ENCODE measurements at regions not wholly inside any gene's neighbourhood (a gene's known extent, or its start where the extent isn't known, plus 50 kb on each side); places are given as distances from the start of the nearest gene placed in this dataset.

GRCh38 chr19:28313633-28314032, 899.3 kb downstream of the UQCRFS1 start:
- TF ChIP-seq, protein P1, sequence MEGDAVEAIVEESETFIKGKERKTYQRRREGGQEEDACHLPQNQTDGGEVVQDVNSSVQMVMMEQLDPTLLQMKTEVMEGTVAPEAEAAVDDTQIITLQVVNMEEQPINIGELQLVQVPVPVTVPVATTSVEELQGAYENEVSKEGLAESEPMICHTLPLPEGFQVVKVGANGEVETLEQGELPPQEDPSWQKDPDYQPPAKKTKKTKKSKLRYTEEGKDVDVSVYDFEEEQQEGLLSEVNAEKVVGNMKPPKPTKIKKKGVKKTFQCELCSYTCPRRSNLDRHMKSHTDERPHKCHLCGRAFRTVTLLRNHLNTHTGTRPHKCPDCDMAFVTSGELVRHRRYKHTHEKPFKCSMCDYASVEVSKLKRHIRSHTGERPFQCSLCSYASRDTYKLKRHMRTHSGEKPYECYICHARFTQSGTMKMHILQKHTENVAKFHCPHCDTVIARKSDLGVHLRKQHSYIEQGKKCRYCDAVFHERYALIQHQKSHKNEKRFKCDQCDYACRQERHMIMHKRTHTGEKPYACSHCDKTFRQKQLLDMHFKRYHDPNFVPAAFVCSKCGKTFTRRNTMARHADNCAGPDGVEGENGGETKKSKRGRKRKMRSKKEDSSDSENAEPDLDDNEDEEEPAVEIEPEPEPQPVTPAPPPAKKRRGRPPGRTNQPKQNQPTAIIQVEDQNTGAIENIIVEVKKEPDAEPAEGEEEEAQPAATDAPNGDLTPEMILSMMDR (IDR thresholded peaks at IDR 0.05), result no peak
- TF ChIP-seq PRRX2 (CRISPR knock-in tag; IDR thresholded peaks at IDR 0.05) (no peak), MYBL2 (CRISPR knock-in tag; IDR thresholded peaks at IDR 0.05) (no peak), CREB1 (CRISPR knock-in tag; IDR thresholded peaks at IDR 0.05) (no peak), ATF2 (CRISPR knock-in tag; IDR thresholded peaks at IDR 0.05; ENCODE audit: borderline replicate concordance, low read depth) (no peak), ZNF232 (CRISPR knock-in tag; IDR thresholded peaks at IDR 0.05) (no peak), ZNF423 (CRISPR knock-in tag; IDR thresholded peaks at IDR 0.05) (no peak), FOXK1 (CRISPR knock-in tag; IDR thresholded peaks at IDR 0.05) (no peak), STAT6 (CRISPR knock-in tag; conservative IDR thresholded peaks at IDR 0.05; ENCODE audit: low read depth) (no peak), GRHL2 (CRISPR knock-in tag; IDR thresholded peaks at IDR 0.05; ENCODE audit: insufficient replicate concordance, severe bottlenecking) (no peak), TCF7 (CRISPR knock-in tag; IDR thresholded peaks at IDR 0.05; ENCODE audit: low read depth) (no peak)
- TF ChIP-seq, protein P2, sequence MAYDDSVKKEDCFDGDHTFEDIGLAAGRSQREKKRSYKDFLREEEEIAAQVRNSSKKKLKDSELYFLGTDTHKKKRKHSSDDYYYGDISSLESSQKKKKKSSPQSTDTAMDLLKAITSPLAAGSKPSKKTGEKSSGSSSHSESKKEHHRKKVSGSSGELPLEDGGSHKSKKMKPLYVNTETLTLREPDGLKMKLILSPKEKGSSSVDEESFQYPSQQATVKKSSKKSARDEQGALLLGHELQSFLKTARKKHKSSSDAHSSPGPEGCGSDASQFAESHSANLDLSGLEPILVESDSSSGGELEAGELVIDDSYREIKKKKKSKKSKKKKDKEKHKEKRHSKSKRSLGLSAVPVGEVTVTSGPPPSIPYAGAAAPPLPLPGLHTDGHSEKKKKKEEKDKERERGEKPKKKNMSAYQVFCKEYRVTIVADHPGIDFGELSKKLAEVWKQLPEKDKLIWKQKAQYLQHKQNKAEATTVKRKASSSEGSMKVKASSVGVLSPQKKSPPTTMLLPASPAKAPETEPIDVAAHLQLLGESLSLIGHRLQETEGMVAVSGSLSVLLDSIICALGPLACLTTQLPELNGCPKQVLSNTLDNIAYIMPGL (CRISPR knock-in tag; IDR thresholded peaks at IDR 0.05), result no peak
- DNase-seq (ENCODE audit: low spot score) (no peak), ATAC-seq (no peak)
- Mint-ChIP-seq H3K4me3 (no peak overlapping the region), H3K4me1 (peaks cover 17% of the 10 kb centered on the region), H3K36me3 (no peaks in the 10 kb centered on the region), H3K27me3 (ENCODE audit: low read depth) (peaks cover under 1% of the 10 kb centered on the region), H3K9me3 (no peaks in the 10 kb centered on the region), H3K27ac (no peak overlapping the region)
- POLR2A ChIA-PET, result no interaction called here
- CTCF ChIA-PET, result no interaction called here

DNA sequence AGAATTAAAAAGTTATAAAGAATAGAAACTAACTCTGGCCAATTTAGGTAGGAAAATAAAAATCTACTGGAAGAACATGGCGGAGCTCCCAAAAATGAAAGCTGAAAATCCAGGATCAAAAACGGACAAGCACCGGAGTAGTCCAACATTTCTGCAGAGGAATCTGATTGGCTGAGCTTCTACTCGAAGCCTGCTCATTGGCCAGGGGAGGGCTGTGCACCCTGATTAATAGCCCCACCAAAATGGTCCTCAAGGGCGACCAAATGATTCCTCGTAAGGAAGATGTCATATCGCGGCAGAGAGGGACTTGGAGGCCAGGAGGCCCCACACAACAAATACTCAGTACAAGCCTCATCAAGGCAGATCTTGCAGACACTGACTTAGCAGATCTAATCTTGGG, 900.7 kb downstream of the UQCRFS1 start:
- Mint-ChIP-seq H3K27me3 (ENCODE audit: low read depth) (no peaks in the 10 kb centered on the region), H3K27ac (no peak overlapping the region), H3K4me1 (peaks cover 17% of the 10 kb centered on the region), H3K4me3 (no peak overlapping the region), H3K9me3 (peaks cover 7% of the 10 kb centered on the region), H3K36me3 (no peaks in the 10 kb centered on the region)
- CTCF ChIA-PET, result no interaction called here
- ATAC-seq (no peak), DNase-seq (ENCODE audit: low spot score) (no peak)
- POLR2A ChIA-PET, result interaction anchor here (0.5 kb wide), 1 partner anchor 1515 kb away, joined by 3 read pairs; no protein-coding TSS in a partner anchor
- TF ChIP-seq KAT7 (CRISPR knock-in tag; IDR thresholded peaks at IDR 0.05; ENCODE audit: borderline replicate concordance) (no peak), SP1 (CRISPR knock-in tag; conservative IDR thresholded peaks at IDR 0.05) (no peak), ETV6 (CRISPR knock-in tag; IDR thresholded peaks at IDR 0.05) (no peak), GABPB1 (CRISPR knock-in tag; IDR thresholded peaks at IDR 0.05) (no peak), EMX1 (CRISPR knock-in tag; IDR thresholded peaks at IDR 0.05) (no peak), STAT6 (CRISPR knock-in tag; conservative IDR thresholded peaks at IDR 0.05; ENCODE audit: low read depth) (no peak), ATF2 (CRISPR knock-in tag; IDR thresholded peaks at IDR 0.05; ENCODE audit: borderline replicate concordance, low read depth) (no peak), IRF1 (CRISPR knock-in tag; IDR thresholded peaks at IDR 0.05) (no peak), NR3C1 (CRISPR knock-in tag; conservative IDR thresholded peaks at IDR 0.05; ENCODE audit: low read depth) (no peak), ATF3 (CRISPR knock-in tag; conservative IDR thresholded peaks at IDR 0.05) (no peak), ZNF317 (CRISPR knock-in tag; IDR thresholded peaks at IDR 0.05; ENCODE audit: borderline replicate concordance, low read depth) (no peak), FOXK1 (CRISPR knock-in tag; IDR thresholded peaks at IDR 0.05) (no peak)

All from WTC11 (cell line).